Breast epithelium (tissue), 4 donors: ENCODE measurements at regions not wholly inside any gene's neighbourhood (a gene's known extent, or its start where the extent isn't known, plus 50 kb on each side); places are given as distances from the start of the nearest gene placed in this dataset.
"Not testable (repeated sequence)": the region's sequence is repeated elsewhere in the genome, so short reads cannot be mapped to it uniquely, and the experiment has no call there.

Experiments
- DNase-seq, 2 donors: peaks; one replicate each; pipeline ENCODE4 v3.0.0-alpha.2; 2019; ENCODE audit warnings: low spot score in 2 of 2
- H3K27ac ChIP-seq, 2 donors: fragments of 200-600 bp; sonication (generic) in 1 of 2; one replicate each; pipeline ENCODE4 v1.5.1; 2016 to 2019; ENCODE audit warnings: mild to moderate bottlenecking in 1 of 2
- H3K27me3 ChIP-seq, 2 donors: fragments of 200-600 bp; sonication (generic) in 1 of 2; one replicate each; pipeline versions ENCODE4 v1.5.1 to v1.6.0; 2017 to 2019; ENCODE audit warnings: control low read depth in 1 of 2, mild to moderate bottlenecking in 1 of 2
- H3K36me3 ChIP-seq: fragments of 200-600 bp; one replicate; pipeline ENCODE4 v1.5.1; 2019
- H3K4me1 ChIP-seq, 2 donors: fragments of 200-600 bp; sonication (generic); one replicate each; pipeline ENCODE4 v1.5.1; 2016 to 2019; ENCODE audit warnings: control low read depth in 1 of 2
- H3K4me3 ChIP-seq, 3 donors: fragments of 200-600 bp; sonication (generic); 1 replicate in 2 of 3; 2 replicates in 1 of 3; pipeline ENCODE4 v1.5.1; 2016 to 2019; ENCODE audit warnings: mild to moderate bottlenecking in 3 of 3, moderate library complexity in 2 of 3
- H3K9me3 ChIP-seq, 2 donors: fragments of 200-600 bp; sonication (generic) in 1 of 2; one replicate each; pipeline ENCODE4 v1.5.1; 2016 to 2019; ENCODE audit warnings: control low read depth in 1 of 2
- POLR2A ChIP-seq: fragments of 450-650 bp; IDR thresholded peaks from one replicate; pipeline ENCODE4 v1.6.1; 2016; ENCODE audit warnings: antibody characterized with exemption, mild to moderate bottlenecking, moderate library complexity
- POLR2AphosphoS5 ChIP-seq, 3 donors: sonication (generic); formaldehyde crosslinking; IDR thresholded peaks; one replicate each; pipeline ENCODE4 v1.6.1; 2017; ENCODE audit warnings: antibody characterized with exemption in 3 of 3
- intact Hi-C: fragments of 100-400 bp; cut with DNase I; formaldehyde crosslinking; loops from one replicate; pipeline ENCODE4 v1.15.1; 2023; ENCODE audit warnings: low total_unique reads
- TF ChIP-seq, protein P1 (sequence below), 3 donors: fragments of 450-650 bp; IDR thresholded peaks; one replicate each; pipeline ENCODE4 v1.5.1; 2016 to 2017; ENCODE audit warnings: antibody characterized with exemption in 3 of 3, mild to moderate bottlenecking in 3 of 3, moderate library complexity in 3 of 3

GRCh38 chr7:149664176-149664575 is 109.2 kb downstream of the ZNF467 start:
- Histone ChIP-seq H3K9me3 (peaks cover 0 to 6% of the 10 kb centered on the region in 2 donors), H3K4me1 (no peaks in the 10 kb centered on the region), H3K36me3 (no peaks in the 10 kb centered on the region), H3K27ac (no peak overlapping the region), H3K27me3 (no peaks in the 10 kb centered on the region), H3K4me3 (no peak overlapping the region)
- intact Hi-C loops = no loop called here
- DNase-seq = no peak
- TF ChIP-seq POLR2AphosphoS5 (IDR thresholded peaks at IDR 0.05) (no peak), POLR2A (no peak)
- TF ChIP-seq, protein P1, sequence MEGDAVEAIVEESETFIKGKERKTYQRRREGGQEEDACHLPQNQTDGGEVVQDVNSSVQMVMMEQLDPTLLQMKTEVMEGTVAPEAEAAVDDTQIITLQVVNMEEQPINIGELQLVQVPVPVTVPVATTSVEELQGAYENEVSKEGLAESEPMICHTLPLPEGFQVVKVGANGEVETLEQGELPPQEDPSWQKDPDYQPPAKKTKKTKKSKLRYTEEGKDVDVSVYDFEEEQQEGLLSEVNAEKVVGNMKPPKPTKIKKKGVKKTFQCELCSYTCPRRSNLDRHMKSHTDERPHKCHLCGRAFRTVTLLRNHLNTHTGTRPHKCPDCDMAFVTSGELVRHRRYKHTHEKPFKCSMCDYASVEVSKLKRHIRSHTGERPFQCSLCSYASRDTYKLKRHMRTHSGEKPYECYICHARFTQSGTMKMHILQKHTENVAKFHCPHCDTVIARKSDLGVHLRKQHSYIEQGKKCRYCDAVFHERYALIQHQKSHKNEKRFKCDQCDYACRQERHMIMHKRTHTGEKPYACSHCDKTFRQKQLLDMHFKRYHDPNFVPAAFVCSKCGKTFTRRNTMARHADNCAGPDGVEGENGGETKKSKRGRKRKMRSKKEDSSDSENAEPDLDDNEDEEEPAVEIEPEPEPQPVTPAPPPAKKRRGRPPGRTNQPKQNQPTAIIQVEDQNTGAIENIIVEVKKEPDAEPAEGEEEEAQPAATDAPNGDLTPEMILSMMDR (IDR thresholded peaks at IDR 0.05) = no peak

- no peak overlapping the region for H3K4me3 ChIP-seq
- no peak overlapping the region for H3K27ac ChIP-seq
- no peaks in the 10 kb centered on the region for H3K4me1 ChIP-seq
- H3K36me3 ChIP-seq = no peaks in the 10 kb centered on the region
- DNase-seq = peak in 1 of 2 donors; percentile 61
- peaks cover 0 to 6% of the 10 kb centered on the region in 2 donors for H3K9me3 ChIP-seq
- no peaks in the 10 kb centered on the region for H3K27me3 ChIP-seq
- TF ChIP-seq POLR2A (no peak), POLR2AphosphoS5 (IDR thresholded peaks at IDR 0.05) (no peak)
- TF ChIP-seq, protein P1 (IDR thresholded peaks at IDR 0.05) = peak in 2 of 3 donors; percentile 28
- intact Hi-C loops = no loop called here
Measured at GRCh38 chr7:149662591-149663095, 110.7 kb downstream of the ZNF467 start.

DNA sequence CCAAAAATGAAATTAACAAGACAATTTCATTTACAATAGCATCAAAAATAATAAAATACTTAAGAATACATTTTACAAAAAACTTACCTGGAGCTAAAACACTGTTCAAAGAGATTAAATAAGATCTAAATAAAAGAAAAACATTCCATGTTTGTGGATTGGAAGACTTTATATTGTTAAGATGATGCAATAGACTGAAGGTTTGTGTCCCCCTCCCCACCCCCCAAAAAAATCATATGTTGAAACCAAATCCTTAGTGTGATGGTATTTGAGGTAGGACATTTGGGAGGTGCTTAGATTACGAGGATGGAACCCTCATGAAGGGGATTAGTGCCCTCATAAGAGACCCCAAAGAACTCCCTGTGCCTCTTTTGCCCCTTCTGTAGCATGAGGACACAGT is 117.6 kb downstream of the ZNF467 start:
- no peak for TF ChIP-seq POLR2AphosphoS5 (IDR thresholded peaks at IDR 0.05)
- Histone ChIP-seq H3K4me1 (no peaks in the 10 kb centered on the region), H3K27ac (no peak overlapping the region), H3K36me3 (no peaks in the 10 kb centered on the region), H3K4me3 (no peak overlapping the region), H3K9me3 (no peaks in the 10 kb centered on the region), H3K27me3 (no peaks in the 10 kb centered on the region)
- DNase-seq = no peak
- intact Hi-C loops = no loop called here

DNA sequence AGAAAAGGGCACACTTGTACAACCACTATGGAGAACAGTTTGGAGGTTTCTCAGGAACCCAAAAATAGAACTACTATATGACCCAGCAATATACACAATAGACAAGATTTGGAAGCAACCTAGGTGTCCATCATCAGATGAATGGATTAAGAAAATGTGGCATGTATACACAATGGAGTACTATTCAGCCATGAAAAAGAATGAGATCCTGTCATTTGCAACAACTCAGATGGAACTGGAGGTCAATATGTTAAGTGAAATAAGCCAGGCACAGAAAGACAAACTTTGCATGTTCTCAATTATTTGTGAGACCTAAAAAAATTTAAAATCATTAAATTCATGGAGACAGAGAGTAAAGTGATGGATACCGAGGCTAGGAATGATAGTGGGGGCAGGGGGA is 118.8 kb downstream of the ZNF467 start:
- Histone ChIP-seq H3K36me3 (no peaks in the 10 kb centered on the region), H3K9me3 (no peaks in the 10 kb centered on the region), H3K4me3 (no peak overlapping the region), H3K27ac (no peak overlapping the region), H3K27me3 (no peaks in the 10 kb centered on the region), H3K4me1 (no peaks in the 10 kb centered on the region)
- DNase-seq = no peak
- no peak for TF ChIP-seq POLR2A
- TF ChIP-seq POLR2AphosphoS5 (IDR thresholded peaks at IDR 0.05) = no peak
- TF ChIP-seq, protein P1 (IDR thresholded peaks at IDR 0.05) = no peak
- intact Hi-C loops = no loop called here

GRCh38 chr7:149650190-149650589 is 123.2 kb downstream of the ZNF467 start:
- H3K9me3 ChIP-seq, H3K36me3 ChIP-seq, intact Hi-C loops, H3K4me1 ChIP-seq, H3K27ac ChIP-seq, H3K27me3 ChIP-seq, H3K4me3 ChIP-seq, DNase-seq: not testable (repeated sequence)

DNA sequence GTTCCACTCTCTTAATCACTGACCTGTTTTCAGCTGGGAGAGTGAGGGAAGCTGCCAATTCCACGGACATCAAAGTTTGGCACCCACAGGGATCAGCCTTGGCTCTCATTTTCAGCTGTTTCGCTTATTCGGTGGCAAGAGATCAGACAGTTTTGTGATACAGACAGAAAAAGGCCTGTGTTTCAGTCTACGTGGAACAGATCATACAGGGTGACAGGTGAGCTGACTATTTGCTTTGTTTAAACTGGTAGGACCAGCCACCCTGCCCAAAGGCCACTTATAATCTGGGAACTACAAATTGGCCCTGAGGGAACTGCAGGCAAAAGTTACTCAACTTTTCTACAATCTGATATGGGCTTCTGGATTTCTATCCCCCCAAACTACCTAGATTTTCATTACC is 128.6 kb downstream of the ZNF467 start:
- Histone ChIP-seq H3K9me3 (no peaks in the 10 kb centered on the region), H3K27me3 (no peaks in the 10 kb centered on the region), H3K27ac (peak overlapping the region; percentile 44 to 66), H3K4me3 (no peak overlapping the region), H3K36me3 (no peaks in the 10 kb centered on the region), H3K4me1 (no peaks in the 10 kb centered on the region)
- intact Hi-C loops = no loop called here
- no peak for DNase-seq
- TF ChIP-seq POLR2AphosphoS5 (IDR thresholded peaks at IDR 0.05) = no peak

- intact Hi-C loops = no loop called here
- no peak for DNase-seq
Measured at GRCh38 chr7:149642589-149642988, 130.8 kb downstream of the ZNF467 start.

More at GRCh38 chr7:149642589-149642988, 130.8 kb downstream of the ZNF467 start:
- Histone ChIP-seq H3K4me3 (no peak overlapping the region), H3K9me3 (no peaks in the 10 kb centered on the region), H3K27ac (no peak overlapping the region), H3K27me3 (no peaks in the 10 kb centered on the region), H3K36me3 (no peaks in the 10 kb centered on the region), H3K4me1 (no peaks in the 10 kb centered on the region)
- TF ChIP-seq POLR2A (no peak), POLR2AphosphoS5 (IDR thresholded peaks at IDR 0.05) (no peak)
- TF ChIP-seq, protein P1 (IDR thresholded peaks at IDR 0.05) = no peak
